ENCODE measurements at regions not wholly inside any gene's neighbourhood (a gene's known extent, or its start where the extent isn't known, plus 50 kb on each side); places are given as distances from the start of the nearest gene placed in this dataset.
"Not testable (repeated sequence)": the region's sequence is repeated elsewhere in the genome, so short reads cannot be mapped to it uniquely, and the experiment has no call there.

DNA sequence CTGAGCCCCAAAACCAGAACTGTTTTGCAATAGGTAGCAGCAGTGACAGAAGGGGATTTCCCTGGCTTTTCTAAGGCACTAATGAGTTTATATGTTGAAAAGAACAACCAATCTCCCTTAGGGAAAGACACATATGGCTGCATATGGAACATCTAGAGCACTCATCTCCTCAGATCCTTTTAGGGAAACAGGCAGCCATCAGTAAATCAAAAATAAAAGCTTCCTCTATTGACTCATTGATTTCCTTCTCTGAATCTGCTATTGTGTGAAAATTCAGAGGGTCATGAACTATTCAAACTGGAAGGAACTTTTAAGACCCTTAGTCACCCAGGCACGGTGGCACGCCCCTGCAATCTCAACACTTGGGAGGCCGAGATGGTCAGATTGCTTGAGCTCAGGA is 110.9 kb upstream of the NANOS1 start:
- DNase-seq = no peak

DNA sequence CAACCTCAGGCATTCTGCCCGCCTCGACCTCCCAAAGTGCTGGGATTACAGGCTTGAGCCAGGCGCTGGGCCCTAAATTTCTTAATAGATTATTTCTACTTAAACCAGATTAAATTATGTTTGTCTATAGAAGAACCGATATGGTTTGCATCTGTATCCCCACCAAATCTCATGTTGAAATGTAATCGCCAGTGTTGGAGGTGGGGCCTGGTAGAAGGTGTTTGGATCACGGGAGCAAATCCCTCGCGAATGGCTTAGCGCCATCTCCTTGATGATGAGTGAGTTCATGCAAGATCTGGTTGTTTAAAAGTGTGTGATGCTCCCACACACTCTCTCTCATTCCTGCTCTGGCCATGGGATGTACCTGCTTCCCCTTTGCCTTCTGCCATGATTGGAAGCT is 109.3 kb upstream of the NANOS1 start:
- DNase-seq = no peak

DNA sequence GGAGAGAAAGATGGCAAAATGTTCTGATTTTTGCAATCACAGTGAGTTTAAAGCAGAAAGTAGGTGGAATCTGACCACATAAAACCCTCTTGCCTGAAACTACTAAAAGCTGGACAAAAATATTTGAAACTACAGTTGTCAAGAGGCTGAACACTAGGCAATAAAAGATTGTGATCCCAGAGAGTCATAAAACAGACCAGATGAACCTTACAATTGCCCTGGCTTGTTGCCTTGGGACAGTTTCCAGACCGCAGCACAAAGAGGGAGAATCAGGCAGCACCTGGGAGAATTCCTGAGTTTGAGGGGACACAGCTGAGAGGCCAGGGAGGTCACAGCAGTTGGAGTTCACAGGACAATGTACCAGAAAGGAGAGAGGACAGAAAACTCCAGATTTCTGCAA is 107.3 kb upstream of the NANOS1 start:
- no peak for DNase-seq

DNA sequence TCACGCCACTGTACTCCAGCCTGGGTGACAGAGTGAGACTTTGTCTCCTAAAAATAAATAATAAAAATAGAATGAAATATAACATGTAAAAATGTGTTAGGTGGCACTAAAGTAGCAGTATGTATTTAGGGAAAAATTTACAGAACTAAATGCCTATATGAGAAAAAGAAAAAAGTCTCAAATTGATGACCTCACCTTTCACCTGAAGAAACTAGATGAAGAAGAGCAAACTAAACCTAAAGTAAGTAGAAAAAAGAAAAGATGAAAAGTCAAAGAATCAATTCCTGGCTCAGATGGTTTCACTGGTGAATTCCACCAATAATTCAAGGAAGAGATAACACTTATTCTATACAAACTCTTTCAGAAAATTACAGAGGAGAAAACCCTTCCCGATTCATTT is 106.5 kb upstream of the NANOS1 start:
- no peak for DNase-seq

DNA sequence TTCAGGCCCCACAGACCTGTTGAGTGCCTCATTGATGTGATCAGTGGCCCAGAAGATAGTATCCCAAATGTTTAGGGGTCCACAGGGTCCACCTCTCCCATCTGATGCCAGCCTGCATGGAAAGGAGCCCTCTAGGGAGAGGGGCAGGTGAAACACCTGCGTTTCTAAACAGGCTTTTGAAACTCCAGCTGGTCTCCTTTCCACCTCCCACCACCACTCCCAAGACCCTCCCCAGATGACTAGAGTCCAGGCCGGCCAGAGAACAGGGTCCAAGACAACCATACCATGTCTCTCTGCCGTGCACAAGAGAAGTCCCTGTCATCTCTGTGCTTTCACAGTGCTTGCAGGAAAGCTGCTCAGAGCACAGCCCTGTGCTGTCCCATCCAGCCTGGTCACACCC is 105.0 kb upstream of the NANOS1 start:
- DNase-seq = no peak

DNA sequence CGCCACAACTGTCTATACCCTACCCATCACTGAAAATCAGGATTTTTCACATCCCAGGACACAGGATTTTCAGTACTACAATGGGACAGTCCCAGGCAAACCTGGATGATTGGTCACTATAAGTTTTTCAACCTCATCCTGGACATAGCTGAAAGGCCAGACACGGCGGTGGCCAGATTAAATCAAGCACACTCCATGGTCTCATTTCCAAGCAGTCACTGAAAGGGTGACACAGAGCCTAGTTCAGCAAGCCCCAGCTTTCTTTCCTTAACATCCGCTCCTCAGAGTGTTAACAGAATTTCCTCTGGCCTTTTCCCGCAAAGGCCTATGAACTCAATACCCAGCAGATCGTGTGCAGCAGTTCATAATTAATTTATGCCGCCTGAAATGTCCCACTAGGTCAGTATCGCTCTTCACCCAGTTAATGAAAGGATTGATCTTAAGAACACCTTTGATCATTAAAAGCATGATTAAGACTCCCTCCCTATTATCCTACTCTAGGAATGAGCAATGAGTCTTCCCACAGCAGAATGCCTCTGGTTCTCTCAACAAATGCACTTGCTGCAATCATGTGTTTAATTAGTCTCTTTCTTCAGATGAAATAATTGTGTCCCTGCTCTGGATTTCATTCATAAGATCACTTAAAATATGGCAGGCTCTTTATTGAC is 104.0 kb upstream of the NANOS1 start:
- DNase-seq = no peak

DNA sequence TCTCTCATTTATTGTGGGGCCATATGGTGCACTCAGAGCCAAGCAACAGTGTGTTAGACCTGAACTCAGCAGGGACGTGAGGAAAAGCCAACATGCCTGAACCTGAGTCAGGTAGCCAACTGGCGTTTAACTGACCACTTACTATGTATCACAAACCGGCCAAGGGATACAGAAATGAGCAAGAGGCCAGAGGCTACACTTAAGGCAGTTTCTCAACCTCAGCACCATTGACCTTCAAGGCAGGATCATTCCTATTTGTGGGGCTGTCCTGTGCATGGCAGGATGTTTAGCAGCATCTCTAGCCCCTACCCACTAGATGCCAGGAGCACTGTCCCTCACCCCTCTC is 103.5 kb upstream of the NANOS1 start:
- DNase-seq = no peak

DNA sequence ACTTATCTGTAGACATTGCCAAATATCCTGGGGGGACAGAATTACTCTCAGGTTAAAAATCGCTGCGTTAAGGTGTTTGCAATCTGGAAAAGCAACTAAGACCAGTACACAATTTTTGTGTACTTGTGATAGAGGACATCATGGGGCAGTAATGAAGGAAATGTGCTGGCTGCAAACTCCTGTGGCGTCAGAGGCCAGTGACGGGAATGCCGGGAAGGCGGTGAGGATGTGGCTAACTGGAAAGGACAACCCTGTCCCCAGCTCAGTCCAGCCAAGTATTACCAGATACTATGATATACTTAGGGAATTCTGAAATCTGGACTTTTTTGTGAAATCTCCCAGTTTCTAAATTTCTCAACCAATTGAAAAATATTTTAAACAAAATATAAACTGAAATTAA is 103.1 kb upstream of the NANOS1 start:
- no peak for DNase-seq

DNA sequence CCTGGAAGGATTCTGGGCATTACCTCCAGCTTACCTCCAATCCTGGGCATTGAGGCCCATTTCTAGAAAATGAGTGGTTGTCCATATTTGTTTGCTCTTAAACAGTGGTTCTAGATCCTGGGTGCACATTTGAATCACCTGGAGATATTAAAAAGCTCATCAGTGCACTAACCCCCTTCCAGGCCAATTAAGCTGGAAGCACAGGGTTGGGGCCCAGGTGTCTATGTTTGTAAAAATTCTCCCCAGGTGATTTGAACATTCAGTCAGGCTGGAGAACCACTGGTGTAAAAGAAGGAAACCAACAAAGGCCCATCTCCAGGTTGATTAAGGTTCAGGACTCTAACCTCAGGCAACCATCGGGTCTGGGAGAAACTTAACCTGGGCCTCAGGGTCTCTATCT is 102.6 kb upstream of the NANOS1 start:
- no peak for DNase-seq

DNA sequence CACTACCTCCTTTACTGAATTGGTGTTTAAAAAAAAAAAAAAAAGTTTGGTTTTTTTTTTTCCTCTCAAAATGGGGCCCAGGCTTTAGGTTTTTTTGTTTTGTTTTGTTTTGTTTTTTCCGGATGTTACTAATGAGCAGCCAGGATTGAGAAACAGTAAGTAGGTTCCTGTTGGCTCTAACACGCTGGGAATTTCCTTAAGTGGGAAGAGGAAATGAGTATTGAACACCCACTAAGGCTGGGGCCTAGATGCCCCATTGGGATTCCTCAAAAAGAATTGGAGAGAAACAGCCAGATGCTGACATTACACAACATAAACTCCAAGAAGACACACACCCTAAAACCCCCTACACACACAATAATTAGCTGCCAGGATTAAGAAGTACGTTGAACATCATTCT is 102.2 kb upstream of the NANOS1 start:
- DNase-seq = no peak

DNA sequence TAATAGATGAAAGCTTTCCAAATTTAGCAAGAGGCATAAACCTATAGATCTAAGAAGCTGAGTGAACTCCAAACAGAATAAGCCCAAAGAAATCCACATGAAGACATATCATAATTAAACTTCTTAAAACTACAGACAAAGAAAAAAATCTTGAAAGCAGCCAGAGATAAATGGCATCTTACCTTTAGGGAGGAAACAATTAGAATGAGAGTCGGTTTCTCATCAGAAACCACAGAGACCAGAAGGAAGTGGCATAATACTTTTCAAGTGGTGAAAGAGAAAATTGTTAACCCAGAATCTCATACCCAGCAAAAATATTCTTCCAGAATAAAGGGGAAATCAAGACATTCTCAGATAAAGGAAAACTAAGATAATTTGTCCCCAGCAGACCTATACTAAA is 98.9 kb upstream of the NANOS1 start:
- DNase-seq = no peak

DNA sequence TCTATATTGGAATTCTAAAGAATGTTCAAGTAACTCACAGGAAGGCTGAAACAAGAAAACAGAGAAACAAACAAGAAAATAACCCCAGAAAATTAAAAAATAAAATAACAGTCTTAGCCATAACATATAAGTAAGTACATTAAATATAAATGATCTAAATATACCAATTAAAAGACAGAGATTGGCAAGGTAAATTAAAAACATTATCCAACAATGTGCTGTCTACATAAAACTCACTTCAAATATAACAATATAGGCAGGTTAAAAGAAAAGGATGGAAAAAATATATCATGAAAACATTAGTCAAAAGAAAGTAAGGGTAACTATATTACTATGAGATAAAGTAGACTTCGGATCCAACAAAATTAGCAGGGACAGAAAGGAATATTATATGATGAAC is 98.1 kb upstream of the NANOS1 start:
- no peak for DNase-seq

DNA sequence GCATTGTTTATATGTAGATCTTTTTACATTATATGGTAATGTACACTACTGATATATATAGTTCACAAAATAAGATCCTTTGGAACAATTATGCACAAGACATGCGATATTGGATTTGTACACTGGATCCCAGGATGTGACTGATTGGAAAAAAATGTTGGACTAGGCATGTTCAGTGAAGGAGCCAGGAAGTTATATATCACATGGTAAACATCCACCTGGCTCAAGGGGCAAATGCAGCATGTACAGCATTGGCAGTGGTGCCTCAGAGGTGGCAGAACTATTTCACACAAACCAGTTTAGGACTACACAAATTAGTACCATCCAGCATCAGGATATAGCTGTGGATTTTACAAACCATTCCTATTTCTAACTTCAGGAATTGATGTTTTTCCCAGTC is 97.4 kb upstream of the NANOS1 start:
- not testable (repeated sequence) for DNase-seq

DNA sequence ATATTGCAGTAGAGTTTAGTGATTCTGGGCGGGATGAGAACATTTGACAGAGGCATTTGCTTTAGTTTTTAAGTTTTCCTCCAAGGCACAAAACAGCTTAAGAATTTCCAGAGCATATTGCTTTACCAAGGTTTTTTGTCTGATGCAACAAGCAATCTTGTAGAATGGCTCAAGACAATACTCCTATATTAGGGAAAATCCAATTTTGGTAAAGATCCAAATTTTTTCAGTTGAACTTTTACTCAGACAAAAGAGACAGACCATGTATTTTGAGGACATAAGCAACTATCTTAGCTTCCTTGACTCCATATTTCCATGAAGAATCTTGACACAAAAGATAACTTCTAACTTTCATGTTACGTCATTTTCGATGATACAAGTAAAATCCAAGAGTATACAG is 92.3 kb upstream of the NANOS1 start:
- DNase-seq = no peak

DNA sequence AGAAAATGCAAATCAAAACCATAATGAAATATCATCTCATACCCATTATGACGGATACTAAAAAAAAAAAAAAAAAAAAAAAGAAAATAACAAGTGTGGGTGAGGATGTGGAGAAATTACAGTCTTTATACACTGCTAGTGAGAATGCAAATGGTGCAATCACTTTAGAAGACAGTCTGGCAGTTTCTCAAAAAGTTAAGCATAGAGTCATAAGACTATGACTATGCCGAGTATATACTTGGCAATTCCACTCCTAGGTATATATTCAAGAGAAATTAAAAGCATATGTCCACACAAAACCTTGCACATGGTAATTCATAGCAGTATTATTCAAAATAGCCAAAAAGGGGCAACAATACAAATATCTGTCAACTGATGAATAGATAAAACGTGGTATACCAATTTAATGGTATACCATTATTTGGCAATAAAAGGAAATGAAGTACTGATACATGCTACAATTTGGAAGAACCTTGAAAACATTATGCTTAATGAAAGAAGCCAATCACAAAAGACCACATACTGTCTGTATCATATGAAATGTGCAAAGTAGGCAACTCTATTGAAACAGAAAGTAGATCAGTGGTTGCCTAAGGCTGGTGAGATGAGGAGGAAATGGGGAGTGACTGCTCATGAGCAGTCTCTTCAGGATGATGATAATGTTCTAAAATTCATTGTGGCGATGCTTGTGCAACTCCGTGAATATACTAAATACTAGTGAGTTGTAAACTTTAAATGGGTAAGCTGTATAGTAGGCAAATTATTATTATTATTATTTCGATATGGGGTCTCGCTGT is 90.1 kb upstream of the NANOS1 start:
- no peak for DNase-seq

DNA sequence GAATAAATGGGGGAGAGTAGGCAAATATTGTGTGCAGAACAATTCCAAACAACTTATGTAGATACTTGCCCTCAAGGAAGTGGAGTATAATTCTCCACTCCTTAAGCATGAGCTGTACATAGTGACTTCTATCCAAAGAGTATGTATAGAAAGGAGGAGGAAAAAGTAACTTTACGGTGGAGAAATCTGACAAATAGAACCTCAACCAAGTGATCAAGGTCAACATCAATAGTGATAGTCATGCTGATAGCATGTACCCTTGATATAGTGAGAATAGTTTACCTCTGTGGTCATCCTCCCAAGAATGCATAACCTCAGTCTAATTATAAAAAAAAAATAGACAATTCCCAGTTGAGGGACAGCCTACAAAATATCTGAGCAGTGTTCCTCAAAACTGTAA is 89.1 kb upstream of the NANOS1 start:
- DNase-seq = no peak

DNA sequence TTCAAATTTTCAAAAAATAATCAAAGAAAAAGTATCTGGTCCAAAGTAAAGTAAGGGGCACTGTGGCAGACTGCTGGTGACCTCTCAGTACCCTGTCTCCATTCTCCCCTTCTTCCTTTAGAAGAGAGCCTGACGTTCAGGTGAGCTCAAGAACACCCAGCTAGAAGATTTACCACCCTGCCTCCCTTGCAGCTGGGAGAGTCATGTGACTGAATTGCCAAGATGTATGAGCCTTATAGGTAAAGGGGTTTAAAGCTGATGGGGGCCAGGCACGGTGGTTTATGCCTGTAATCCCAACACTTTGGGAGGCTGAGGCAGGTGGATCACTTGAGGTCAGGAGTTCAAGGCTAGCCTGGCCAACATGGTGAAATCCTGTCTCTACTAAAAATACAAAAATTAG is 86.3 kb upstream of the NANOS1 start:
- DNase-seq = no peak

DNA sequence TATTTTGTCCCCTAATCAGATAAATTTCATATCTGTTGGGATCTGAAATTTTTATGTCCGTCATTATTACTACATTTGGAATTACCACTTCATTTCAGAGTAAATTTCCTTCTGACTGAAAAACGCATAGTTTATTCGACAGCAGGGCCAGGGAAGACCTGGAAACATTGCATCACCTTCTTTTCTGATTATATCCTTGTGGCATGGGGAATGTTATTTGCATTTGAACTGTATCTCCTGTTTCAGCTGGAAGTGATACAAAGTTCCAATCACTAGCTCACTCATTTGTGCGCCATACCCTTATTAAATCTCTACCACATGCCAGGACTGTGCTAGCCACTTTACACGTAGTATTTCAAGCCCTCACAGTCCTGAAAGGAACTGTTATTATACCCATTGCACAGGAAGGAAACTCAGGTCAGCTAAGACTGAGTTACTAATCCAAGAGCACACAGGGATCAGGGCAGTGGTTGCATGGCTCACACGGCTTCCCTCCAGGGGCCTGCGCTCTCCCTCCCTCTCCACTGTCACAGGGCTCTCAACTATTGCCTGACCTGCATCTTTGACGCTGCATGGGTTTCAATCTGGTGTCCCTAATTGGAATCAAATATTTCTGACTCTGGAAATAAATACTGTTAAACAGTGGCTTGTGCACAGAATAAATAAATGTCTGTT is 84.4 kb upstream of the NANOS1 start:
- DNase-seq = no peak

DNA sequence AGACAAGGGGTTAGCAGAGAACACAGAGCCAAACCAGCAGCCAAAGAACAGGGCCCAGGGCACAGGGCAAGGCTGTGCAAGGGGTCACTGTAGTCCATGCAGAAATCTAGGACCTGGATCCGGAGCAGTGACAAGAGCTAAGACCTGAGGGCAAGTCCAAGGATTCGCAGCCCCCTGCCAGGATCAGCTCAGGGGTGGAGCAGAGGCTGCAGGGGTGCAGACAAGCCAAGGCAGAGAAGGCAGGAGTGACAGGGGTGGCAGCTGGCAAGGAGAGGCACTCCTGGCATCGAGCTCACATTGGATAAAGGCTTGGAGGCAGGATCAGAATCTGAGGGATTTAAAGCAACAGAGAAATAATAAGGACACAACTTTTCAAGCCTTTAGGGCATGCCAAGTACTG is 80.7 kb upstream of the NANOS1 start:
- no peak for DNase-seq

DNA sequence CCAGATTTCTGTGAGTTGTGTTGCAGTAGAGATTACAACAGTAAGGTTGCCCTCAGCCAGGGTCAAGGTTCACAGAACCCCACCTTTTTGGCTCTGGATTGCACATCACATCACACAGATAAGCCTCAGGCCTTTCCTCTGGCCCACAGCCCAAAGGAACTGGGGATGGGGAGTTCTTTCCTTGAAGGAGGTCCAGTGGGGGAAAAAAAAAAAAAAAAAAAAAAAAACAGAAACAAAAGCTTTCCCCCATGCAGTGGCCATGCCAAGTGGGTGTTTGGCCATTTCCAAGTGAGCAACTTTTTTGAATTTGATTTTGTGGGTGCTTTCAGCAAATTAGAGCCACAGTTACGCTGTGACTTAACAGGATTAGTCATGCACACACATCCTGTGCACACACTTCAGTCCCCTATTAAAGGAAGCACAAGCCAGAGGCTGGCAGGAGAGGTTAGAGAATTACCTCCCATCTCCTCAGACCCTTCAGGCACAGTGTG is 79.3 kb upstream of the NANOS1 start:
- DNase-seq = no peak

DNA sequence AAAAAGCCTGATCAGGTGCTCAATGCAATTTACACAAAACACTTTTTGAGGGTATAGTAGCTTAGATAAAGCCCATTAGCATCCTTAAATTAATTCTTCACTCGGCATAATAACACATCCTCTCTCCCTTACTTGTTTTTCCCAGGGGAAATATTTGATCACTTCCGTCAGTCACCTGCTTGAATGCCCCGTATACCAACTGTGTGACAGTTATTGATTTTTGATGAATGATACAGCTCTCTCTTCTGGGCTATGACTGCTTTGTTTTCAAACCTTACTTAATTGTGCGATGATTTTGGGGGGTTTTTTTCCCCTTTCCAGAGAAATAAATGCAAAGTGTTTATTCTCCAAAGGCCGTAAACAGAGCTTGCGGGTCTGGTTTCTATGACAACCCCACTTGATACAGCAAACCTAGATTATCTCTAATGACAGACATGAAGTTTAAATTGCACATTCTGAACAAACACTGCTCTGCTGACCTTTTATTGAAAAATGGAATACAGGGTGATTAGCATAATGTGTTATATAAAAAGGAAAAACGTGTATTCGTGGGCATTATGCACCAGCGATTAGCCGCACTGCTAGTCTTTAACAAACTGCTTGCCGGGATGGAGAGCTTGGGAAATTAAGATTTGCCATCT is 78.4 kb upstream of the NANOS1 start:
- DNase-seq = no peak

DNA sequence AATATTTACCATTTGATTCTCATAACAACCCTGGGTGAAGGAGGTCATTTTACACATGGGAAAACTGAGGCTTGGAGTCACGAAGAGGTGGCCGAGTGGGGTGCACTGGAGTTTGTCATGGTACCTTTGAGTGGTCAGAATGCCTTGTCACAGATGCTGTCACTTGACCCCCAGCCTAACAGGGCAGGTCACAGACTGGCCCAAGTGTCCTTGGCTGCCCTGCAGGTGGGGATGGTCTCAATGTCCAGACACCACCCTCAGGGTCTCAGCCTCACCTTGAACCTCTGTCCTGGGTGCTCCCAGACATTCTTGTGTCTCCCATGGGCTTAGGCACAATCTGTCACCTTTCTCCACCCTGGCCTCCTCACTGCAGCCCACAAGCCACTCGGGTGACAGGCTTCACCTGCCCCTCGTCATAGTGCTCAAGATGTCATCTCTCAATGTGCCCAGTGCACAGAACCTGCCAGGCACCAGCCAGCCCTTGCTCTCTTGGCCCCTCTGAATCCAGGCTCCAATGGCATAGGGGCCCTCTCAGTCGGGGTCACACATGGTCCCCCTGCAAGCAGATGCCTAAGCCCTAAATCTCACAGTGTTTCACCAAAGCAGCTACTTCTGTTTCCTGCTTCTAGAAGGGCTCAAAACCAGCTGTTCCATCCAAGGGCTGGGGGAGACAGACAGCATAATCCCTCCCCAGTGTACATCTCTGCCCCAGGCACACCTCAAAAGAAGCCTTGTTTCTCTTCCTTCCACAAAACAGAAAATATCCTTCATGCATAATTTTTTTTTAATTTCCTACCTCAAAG is 76.8 kb upstream of the NANOS1 start:
- no peak for DNase-seq

Data from NCI-H345 (cell line).